ENCODE measurements at regions not wholly inside any gene's neighbourhood (a gene's known extent, or its start where the extent isn't known, plus 50 kb on each side); places are given as distances from the start of the nearest gene placed in this dataset.

DNA sequence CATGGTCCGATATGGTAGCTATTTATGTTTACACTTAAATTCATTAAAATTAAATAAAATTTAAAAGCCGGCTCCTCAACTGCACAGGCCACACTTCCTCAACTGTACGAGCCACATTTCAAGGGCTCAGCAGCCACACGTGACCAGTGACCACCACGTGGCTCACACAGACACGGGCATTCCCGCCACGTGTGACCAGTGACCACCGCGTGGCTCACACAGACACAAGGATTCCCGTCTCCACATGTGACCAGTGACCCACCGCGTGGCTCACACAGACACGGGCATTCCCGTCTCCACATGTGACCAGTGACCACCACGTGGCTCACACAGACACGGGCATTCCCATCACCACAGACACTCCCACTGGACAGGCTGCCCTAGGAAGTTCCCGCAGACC is 91.3 kb downstream of the PDGFA start:
- Histone ChIP-seq H4K91ac (ENCODE audit: insufficient read length, low read depth, low read length) (no peak overlapping the region), H3K4me1 (ENCODE audit: insufficient read depth, low read length) (no peaks in the 10 kb centered on the region), H3K23ac (ENCODE audit: insufficient read length, low read depth, low read length) (no peak overlapping the region), H2BK5ac (ENCODE audit: insufficient read length, low read length) (no peak overlapping the region), H3K27me3 (ENCODE audit: insufficient read depth, low read length) (no peaks in the 10 kb centered on the region), H3K79me2 (ENCODE audit: insufficient read depth, low read length) (no peaks in the 10 kb centered on the region), H2BK20ac (ENCODE audit: low read depth, low read length, poor library complexity, severe bottlenecking) (no peak overlapping the region), H3K4ac (ENCODE audit: low read depth, low read length) (no peak overlapping the region), H3K9ac (ENCODE audit: extremely low read depth, insufficient read length, low read length) (no peak overlapping the region), H3K4me2 (ENCODE audit: insufficient read depth, insufficient read length, low read length) (no peak overlapping the region), H3K79me1 (ENCODE audit: insufficient read depth, low read depth, low read length, poor library complexity, severe bottlenecking) (no peaks in the 10 kb centered on the region), H3K18ac (ENCODE audit: insufficient read length, low read depth, low read length) (no peak overlapping the region), H4K20me1 (ENCODE audit: control insufficient read depth, insufficient read depth, insufficient read length) (no peaks in the 10 kb centered on the region), H2BK15ac (ENCODE audit: low read depth, low read length) (no peak overlapping the region), H3T11ph (ENCODE audit: low read length) (no peak overlapping the region), H3K23me2 (ENCODE audit: insufficient read length, low read depth, low read length, poor library complexity, severe bottlenecking) (no peaks in the 10 kb centered on the region), H4K5ac (ENCODE audit: insufficient read length, low read depth, low read length) (no peak overlapping the region), H3K56ac (ENCODE audit: insufficient read length, low read depth, low read length) (no peak overlapping the region), H2AFZ (ENCODE audit: low read length) (no peak overlapping the region), H2BK120ac (ENCODE audit: low read depth, low read length, poor library complexity, severe bottlenecking) (no peak overlapping the region), H4K8ac (replicated peaks; ENCODE audit: insufficient read length, low read depth, low read length) (no peak overlapping the region), H2BK12ac (ENCODE audit: insufficient read length, low read depth, low read length) (no peak overlapping the region), H3K27ac (ENCODE audit: insufficient read length, low read depth, low read length) (no peak overlapping the region), H3K14ac (ENCODE audit: insufficient read depth, low read length) (no peak overlapping the region), H2AK5ac (ENCODE audit: insufficient read length, low read length) (no peak overlapping the region), H3K9me3 (ENCODE audit: control insufficient read depth, low read depth, low read length) (no peaks in the 10 kb centered on the region)
- no CpG with 5 or more reads among the region's 18 CpGs for WGBS (ENCODE audit: extremely low coverage, insufficient read length, low lambda C conversion rate)
- TF ChIP-seq, protein P1, sequence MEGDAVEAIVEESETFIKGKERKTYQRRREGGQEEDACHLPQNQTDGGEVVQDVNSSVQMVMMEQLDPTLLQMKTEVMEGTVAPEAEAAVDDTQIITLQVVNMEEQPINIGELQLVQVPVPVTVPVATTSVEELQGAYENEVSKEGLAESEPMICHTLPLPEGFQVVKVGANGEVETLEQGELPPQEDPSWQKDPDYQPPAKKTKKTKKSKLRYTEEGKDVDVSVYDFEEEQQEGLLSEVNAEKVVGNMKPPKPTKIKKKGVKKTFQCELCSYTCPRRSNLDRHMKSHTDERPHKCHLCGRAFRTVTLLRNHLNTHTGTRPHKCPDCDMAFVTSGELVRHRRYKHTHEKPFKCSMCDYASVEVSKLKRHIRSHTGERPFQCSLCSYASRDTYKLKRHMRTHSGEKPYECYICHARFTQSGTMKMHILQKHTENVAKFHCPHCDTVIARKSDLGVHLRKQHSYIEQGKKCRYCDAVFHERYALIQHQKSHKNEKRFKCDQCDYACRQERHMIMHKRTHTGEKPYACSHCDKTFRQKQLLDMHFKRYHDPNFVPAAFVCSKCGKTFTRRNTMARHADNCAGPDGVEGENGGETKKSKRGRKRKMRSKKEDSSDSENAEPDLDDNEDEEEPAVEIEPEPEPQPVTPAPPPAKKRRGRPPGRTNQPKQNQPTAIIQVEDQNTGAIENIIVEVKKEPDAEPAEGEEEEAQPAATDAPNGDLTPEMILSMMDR (conservative IDR thresholded peaks at IDR 0.05): no peak
- no peak overlapping the region for H3K4me3 Mint-ChIP-seq
- H3K9me3 Mint-ChIP-seq: peaks cover 3% of the 10 kb centered on the region in 2 experiments; a peak in 2 of 5 replicates
- no peak overlapping the region for H3K27ac Mint-ChIP-seq
- peaks cover 6% of the 10 kb centered on the region for H3K27me3 Mint-ChIP-seq (ENCODE audit: low read depth)
- no peaks in the 10 kb centered on the region for H3K36me3 Mint-ChIP-seq (ENCODE audit: insufficient read depth in 1 of 3, low read depth in 3 of 3)
- peaks cover 6 to 13% of the 10 kb centered on the region in 2 experiments for H3K4me1 Mint-ChIP-seq
- DNase-seq: no peak
